SK-N-SH treated with all-trans-retinoic acid at 6 μM for 48 hours (cell line): ENCODE measurements at regions not wholly inside any gene's neighbourhood (a gene's known extent, or its start where the extent isn't known, plus 50 kb on each side); places are given as distances from the start of the nearest gene placed in this dataset.

Experiments
- PATZ1 ChIP-seq: fragments of 250-450 bp; sonication (Bioruptor Pico); IDR thresholded peaks from 2 replicates; pipeline ENCODE4 v1.8.0; 2020; ENCODE audit warnings: mild to moderate bottlenecking, moderate library complexity, borderline replicate concordance
- ZFP30 ChIP-seq: fragments of 450-650 bp; formaldehyde crosslinking; IDR thresholded peaks from 2 replicates; pipeline ENCODE4 v1.5.0; 2022; ENCODE audit warnings: mild to moderate bottlenecking, moderate library complexity

- no peak for TF ChIP-seq ZFP30 (CRISPR knock-in tag)
- no peak for TF ChIP-seq PATZ1 (CRISPR knock-in tag)
These were observed 686.1 kb upstream of the IGFBP3 start for GRCh38 chr7:46607176-46607575.
